ENCODE measurements at regions not wholly inside any gene's neighbourhood (a gene's known extent, or its start where the extent isn't known, plus 50 kb on each side); places are given as distances from the start of the nearest gene placed in this dataset.
A peak's percentile ranks its signal among the peaks of the same experiment; 100 is the strongest.

GRCh38 chr10:4333459-4333894, 492.5 kb upstream of the AKR1E2 start:
- TF ChIP-seq CTCF (IDR thresholded peaks at IDR 0.05 in 8 of 11, conservative IDR thresholded peaks at IDR 0.05 in 3 of 11), result no peak
- TF ChIP-seq POLR2A (IDR thresholded peaks at IDR 0.05), result no peak
- no peak for TF ChIP-seq POLR2AphosphoS5 (IDR thresholded peaks at IDR 0.05)
- Histone ChIP-seq H3K9me3 (peaks cover 0 to 41% (median 30%) of the 10 kb centered on the region in 8 donors), H3K27me3 (replicated peaks in 1 of 7) (no peaks in the 10 kb centered on the region), H3K36me3 (no peaks in the 10 kb centered on the region), H3K27ac (peak overlapping the region; percentile 46 to 75 (median 62)), H3K4me1 (no peaks in the 10 kb centered on the region), H3K4me3 (no peak overlapping the region)
- intact Hi-C loops (cut with DNase I; ENCODE audit: low total_unique reads), result no loop called here
- 58 to 70% (median 64%) methylated on average over 15 of the region's 15 CpGs for WGBS, 5 donors
- no peak for DNase-seq

- TF ChIP-seq POLR2A (IDR thresholded peaks at IDR 0.05) (no peak), POLR2AphosphoS5 (IDR thresholded peaks at IDR 0.05) (no peak), CTCF (IDR thresholded peaks at IDR 0.05 in 8 of 11, conservative IDR thresholded peaks at IDR 0.05 in 3 of 11) (no peak)
- no peak for DNase-seq
- WGBS, 5 donors, result 59 to 77% (median 67%) methylated on average over 9 of the region's 9 CpGs
- Histone ChIP-seq H3K4me3 (no peak overlapping the region), H3K4me1 (no peaks in the 10 kb centered on the region), H3K27me3 (replicated peaks in 1 of 7) (no peaks in the 10 kb centered on the region), H3K27ac (peak overlapping the region; percentile 46 to 75 (median 62)), H3K36me3 (no peaks in the 10 kb centered on the region), H3K9me3 (peaks cover 0 to 41% (median 30%) of the 10 kb centered on the region in 8 donors)
- intact Hi-C loops (cut with DNase I; ENCODE audit: low total_unique reads), result no loop called here
These were observed 493.1 kb upstream of the AKR1E2 start for GRCh38 chr10:4332764-4333458.

- Histone ChIP-seq H3K4me1 (no peaks in the 10 kb centered on the region), H3K9me3 (peaks cover 0 to 41% (median 30%) of the 10 kb centered on the region in 8 donors), H3K36me3 (no peaks in the 10 kb centered on the region), H3K27ac (no peak overlapping the region), H3K4me3 (no peak overlapping the region), H3K27me3 (replicated peaks in 1 of 7) (no peaks in the 10 kb centered on the region)
- no peak for TF ChIP-seq POLR2AphosphoS5 (IDR thresholded peaks at IDR 0.05)
- TF ChIP-seq CTCF (IDR thresholded peaks at IDR 0.05 in 8 of 11, conservative IDR thresholded peaks at IDR 0.05 in 3 of 11), result no peak
- TF ChIP-seq POLR2A (IDR thresholded peaks at IDR 0.05), result no peak
- intact Hi-C loops (cut with DNase I; ENCODE audit: low total_unique reads), result no loop called here
- no peak for DNase-seq
- 71 to 88% (median 80%) methylated on average over 2 of the region's 2 CpGs for WGBS, 5 donors
These were observed 494.9 kb upstream of the AKR1E2 start for GRCh38 chr10:4331150-4331549.

GRCh38 chr10:4330636-4331035, 495.4 kb upstream of the AKR1E2 start:
- Histone ChIP-seq H3K27ac (no peak overlapping the region), H3K9me3 (peaks cover 0 to 41% (median 30%) of the 10 kb centered on the region in 8 donors), H3K4me3 (no peak overlapping the region), H3K36me3 (no peaks in the 10 kb centered on the region), H3K27me3 (replicated peaks in 1 of 7) (no peaks in the 10 kb centered on the region), H3K4me1 (no peaks in the 10 kb centered on the region)
- TF ChIP-seq POLR2A (IDR thresholded peaks at IDR 0.05), result no peak
- no peak for TF ChIP-seq CTCF (IDR thresholded peaks at IDR 0.05 in 8 of 11, conservative IDR thresholded peaks at IDR 0.05 in 3 of 11)
- no peak for TF ChIP-seq POLR2AphosphoS5 (IDR thresholded peaks at IDR 0.05)
- 88 to 97% (median 91%) methylated on average over 3 of the region's 3 CpGs for WGBS, 5 donors
- intact Hi-C loops (cut with DNase I; ENCODE audit: low total_unique reads), result no loop called here
- DNase-seq, result no peak
